Erythroblast (primary cell): ENCODE measurements at regions not wholly inside any gene's neighbourhood (a gene's known extent, or its start where the extent isn't known, plus 50 kb on each side); places are given as distances from the start of the nearest gene placed in this dataset.
A peak's percentile ranks its signal among the peaks of the same experiment; 100 is the strongest.

Experiments
- DNase-seq, 2 experiments: peaks; one replicate each; lab custom pipeline; 2025; lab: John Stamatoyannopoulos, UW
- GATA1 ChIP-seq: IDR thresholded peaks from 2 replicates; pipeline ENCODE4 v1.6.1; 2011; ENCODE audit warnings: low read depth, mild to moderate bottlenecking, control low read depth, low read length, moderate library complexity
- POLR2A ChIP-seq: IDR thresholded peaks from 2 replicates; pipeline ENCODE4 v1.6.1; 2011; ENCODE audit warnings: mild to moderate bottlenecking, low read length

DNA sequence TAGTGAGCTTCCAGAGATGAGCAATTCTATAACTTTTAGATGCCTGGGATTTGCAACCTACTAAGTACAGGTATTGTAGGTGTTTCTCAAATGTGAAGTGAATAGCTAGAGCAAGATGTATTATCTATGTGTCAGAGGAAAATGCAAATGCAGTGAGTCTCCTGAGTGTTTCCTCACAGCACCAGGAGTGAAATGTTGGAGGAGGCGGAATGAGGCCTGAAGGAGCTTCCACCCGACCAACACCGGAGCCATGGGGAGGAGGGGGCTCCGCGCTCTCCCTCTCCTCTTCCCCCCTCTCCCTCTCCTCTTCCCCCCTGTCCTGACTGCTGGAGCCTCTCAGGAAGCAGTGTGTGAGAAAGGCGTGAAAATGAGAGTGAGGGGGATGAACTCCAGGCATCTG lies 79.9 kb upstream of the RNF32 start:
- TF ChIP-seq POLR2A (no peak), GATA1 (no peak)

GRCh38 chr7:156560075-156560474 lies 80.5 kb upstream of the RNF32 start:
- TF ChIP-seq POLR2A (no peak), GATA1 (no peak)
- no peak for DNase-seq

More for the DNA sequence above, 79.9 kb upstream of the RNF32 start:
- DNase-seq: no peak

GRCh38 chr7:156559001-156559400 lies 81.6 kb upstream of the RNF32 start:
- no peak for DNase-seq
- TF ChIP-seq POLR2A: no peak
- no peak for TF ChIP-seq GATA1

- no peak for TF ChIP-seq POLR2A
- TF ChIP-seq GATA1: no peak
- DNase-seq: no peak
These were observed 82.4 kb upstream of the RNF32 start for GRCh38 chr7:156558198-156558597.

DNA sequence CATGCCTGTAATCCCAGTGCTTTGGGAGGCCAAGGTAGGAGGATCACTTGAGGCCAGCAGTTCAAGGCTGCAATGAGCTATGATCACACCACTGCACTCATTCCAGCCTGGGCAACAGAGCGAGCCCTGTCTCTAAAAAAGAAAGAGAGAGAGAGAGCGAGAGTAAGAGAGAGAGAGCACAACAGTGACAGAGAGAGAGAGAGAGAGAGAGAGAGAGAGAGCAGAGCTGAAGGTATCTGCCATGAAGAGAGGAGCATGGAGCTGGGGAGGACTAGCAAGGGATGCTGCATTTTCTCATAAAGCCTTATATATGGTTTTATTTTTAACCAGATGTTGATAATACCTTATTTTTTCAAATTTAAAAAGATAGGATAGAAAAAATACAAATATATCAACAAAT lies 84.5 kb upstream of the RNF32 start:
- TF ChIP-seq POLR2A (no peak), GATA1 (no peak)
- DNase-seq: no peak

DNA sequence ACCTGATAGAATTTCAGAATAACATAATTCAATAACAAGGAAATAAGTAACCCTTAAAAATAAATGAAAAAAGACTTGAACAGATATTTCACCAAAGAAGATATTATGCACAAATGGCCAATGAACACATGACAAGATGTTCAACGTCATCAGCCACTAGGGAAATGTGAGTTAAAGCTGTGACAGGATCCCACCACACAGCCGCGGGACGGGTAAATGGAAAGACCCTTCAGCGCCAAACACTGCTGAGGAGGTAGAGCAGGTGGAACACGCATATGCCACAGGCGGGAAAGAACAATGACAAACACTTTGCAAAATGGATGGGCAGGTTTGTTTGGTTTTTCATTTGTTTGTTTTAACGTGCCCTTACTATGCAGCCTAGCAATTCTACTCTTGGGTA lies 86.1 kb upstream of the RNF32 start:
- TF ChIP-seq GATA1 (no peak), POLR2A (no peak)
- DNase-seq: no peak

- DNase-seq: no peak
- TF ChIP-seq GATA1: no peak
- no peak for TF ChIP-seq POLR2A
These were observed 90.9 kb upstream of the RNF32 start for GRCh38 chr7:156549636-156550035.

DNA sequence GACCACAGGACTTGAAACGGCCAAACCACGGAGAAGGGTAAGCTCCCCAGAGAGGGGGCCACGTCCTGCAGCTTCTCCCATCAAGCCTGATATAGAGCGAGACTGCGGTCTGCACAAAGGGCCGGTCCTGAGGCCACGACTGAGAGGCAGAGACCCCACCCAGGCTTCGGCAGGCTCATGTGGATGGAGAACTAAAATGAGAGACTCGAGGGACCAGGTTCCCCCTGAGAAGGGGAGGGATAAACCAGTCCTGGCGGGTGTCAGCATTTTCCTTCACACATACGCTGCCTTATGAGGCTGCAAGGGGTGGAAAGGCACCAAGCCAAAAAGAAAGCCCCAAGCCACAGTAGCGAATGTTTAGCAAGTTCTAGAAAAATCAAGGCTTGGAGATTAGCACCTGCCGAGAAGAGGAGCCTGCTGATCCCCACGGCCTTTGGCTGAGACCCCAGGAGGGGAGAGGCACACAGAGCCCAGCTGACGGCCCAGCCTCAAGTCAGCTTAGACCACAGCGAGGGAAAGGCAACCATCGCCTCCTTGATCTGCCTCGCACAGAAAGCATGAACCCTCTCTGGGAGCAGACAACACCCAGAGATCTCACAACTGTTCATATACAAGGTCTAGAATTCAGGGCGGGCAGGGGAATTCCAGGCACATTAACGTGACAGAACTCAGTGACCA lies 92.6 kb upstream of the RNF32 start:
- DNase-seq: no peak
- TF ChIP-seq POLR2A: no peak
- no peak for TF ChIP-seq GATA1

DNA sequence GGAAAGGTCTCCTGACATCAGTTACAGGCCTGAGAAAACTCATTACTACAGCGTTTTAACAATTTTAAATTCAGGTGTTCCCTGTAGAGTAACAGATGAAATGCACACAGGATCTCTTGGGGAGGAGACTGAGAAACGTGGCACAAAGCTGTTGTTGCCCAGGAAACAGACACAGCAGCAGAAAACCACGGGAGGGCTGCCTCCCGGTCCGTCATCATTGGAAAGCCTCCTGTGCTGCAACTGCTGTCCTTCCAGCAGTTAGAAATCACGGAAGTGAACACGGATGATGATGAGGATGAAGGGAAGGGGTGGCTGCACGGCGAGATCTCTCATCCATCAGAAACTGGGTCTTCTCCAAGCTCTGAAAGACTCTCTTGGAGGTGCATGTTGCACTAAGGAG lies 94.6 kb upstream of the RNF32 start:
- TF ChIP-seq GATA1 (no peak), POLR2A (no peak)
- DNase-seq: no peak

- TF ChIP-seq GATA1 (no peak), POLR2A (no peak)
- DNase-seq: peak in 1 of 2 experiments; percentile 3
These were observed 95.5 kb upstream of the RNF32 start for GRCh38 chr7:156544919-156545715.

DNA sequence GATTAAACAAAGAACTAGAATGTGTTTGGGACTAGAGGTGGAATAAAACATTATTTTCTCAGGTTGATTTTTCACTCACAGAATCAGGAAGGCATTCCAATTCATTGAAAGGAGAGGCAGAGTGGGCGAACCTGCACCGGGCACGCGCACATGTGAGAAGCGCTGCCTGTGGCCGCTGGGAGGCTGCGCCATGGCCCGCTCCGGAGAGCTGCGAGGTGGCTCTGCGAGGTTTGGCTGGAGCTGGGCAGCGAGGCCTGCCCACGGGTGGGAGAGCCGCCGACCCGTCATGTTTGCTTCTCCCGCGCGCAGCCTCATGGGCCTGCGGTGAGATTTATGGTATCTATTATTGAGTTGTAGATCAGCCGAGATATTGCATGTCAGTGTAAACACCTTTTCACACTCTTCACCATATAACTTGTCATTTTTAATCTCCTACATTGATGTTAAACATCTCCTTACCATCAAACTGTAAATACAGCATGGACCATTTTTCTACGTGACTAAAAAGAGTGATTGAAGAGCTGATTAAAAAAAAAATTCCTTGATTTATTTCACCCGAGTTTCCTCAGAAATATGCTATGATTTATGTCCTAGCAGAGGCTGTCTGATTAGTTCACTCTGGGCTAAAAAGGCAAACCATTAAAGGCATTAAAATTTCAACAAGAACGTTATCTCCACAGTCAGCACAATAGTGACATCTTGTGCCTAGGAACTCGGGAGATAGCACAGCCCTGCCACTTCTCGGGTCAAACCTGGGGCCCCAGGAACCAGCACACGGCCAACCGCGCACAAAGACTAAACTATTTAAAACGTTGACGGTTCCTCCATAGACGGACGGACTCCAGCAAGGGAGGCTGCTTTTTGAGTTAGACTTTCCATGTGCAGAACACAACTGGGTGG lies 96.6 kb upstream of the RNF32 start:
- DNase-seq: no peak
- TF ChIP-seq GATA1 (no peak), POLR2A (no peak)

- TF ChIP-seq GATA1 (no peak), POLR2A (no peak)
- DNase-seq: no peak
These were observed 99.9 kb upstream of the RNF32 start for GRCh38 chr7:156540619-156541165.

DNA sequence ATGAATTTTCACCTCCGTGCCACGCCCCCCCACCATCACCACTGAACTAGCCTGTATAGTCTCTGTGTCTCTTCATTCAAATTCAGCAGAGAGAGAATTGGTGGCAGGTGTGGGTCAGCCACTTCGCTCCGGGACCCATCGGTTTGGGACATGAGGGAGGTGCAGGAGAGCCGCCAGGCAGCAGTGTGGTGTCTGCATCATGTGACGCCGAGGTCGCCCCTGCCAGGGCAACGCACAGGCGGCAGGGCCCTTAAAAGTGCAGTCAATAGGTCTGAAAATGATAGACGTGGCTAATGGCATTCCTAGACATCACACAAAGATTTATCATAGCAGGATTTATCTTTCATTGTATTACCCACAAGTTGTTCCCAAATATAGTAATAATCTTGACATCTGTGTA lies 100.6 kb upstream of the RNF32 start:
- no peak for DNase-seq
- TF ChIP-seq POLR2A: no peak
- TF ChIP-seq GATA1: no peak
